C4-2B (cell line): ENCODE measurements at regions not wholly inside any gene's neighbourhood (a gene's known extent, or its start where the extent isn't known, plus 50 kb on each side); places are given as distances from the start of the nearest gene placed in this dataset.

Experiments
- CTCF ChIP-seq: fragments of 450-650 bp; conservative IDR thresholded peaks from 2 replicates; pipeline ENCODE4 v1.5.1; 2017; ENCODE audit warnings: mild to moderate bottlenecking
- ZFX ChIP-seq: fragments of 450-650 bp; IDR thresholded peaks from 2 replicates; pipeline ENCODE4 v1.6.1; 2017

- TF ChIP-seq CTCF (no peak), ZFX (no peak)
Observed at GRCh38 chr2:234577191-234577590, 80.3 kb upstream of the ARL4C start.
